Hepatocyte (in vitro differentiated cells): ENCODE measurements at regions not wholly inside any gene's neighbourhood (a gene's known extent, or its start where the extent isn't known, plus 50 kb on each side); places are given as distances from the start of the nearest gene placed in this dataset.

ENCODE experiments used
- DNase-seq: peaks from one replicate; pipeline ENCODE4 v3.0.0-alpha.2; 2016; ENCODE audit warnings: low spot score
- H2AFZ ChIP-seq: fragments of 200-600 bp; sonication (generic); 2 replicates; pipeline ENCODE4 v1.6.0; 2016; ENCODE audit warnings: antibody characterized with exemption, mild to moderate bottlenecking
- H3K27ac ChIP-seq: fragments of 200-600 bp; sonication (generic); 2 replicates; pipeline ENCODE4 v1.5.1; 2016; ENCODE audit warnings: mild to moderate bottlenecking
- H3K27me3 ChIP-seq: fragments of 200-600 bp; sonication (generic); 2 replicates; pipeline ENCODE4 v1.6.1; 2016
- H3K36me3 ChIP-seq: fragments of 200-600 bp; sonication (generic); replicated peaks from 2 replicates; pipeline ENCODE4 v1.5.1; 2016; ENCODE audit warnings: low read depth; ENCODE audit not compliant: insufficient read depth
- H3K4me1 ChIP-seq: fragments of 200-600 bp; sonication (generic); 2 replicates; pipeline ENCODE4 v1.5.1; 2016; ENCODE audit warnings: mild to moderate bottlenecking, moderate library complexity; ENCODE audit not compliant: insufficient read depth
- H3K4me2 ChIP-seq: fragments of 200-600 bp; sonication (generic); 2 replicates; pipeline ENCODE4 v1.6.0; 2016
- H3K4me3 ChIP-seq: fragments of 200-600 bp; sonication (generic); 2 replicates; pipeline ENCODE4 v1.5.1; 2016; ENCODE audit warnings: mild to moderate bottlenecking
- H3K79me2 ChIP-seq: fragments of 200-600 bp; sonication (generic); 2 replicates; pipeline ENCODE4 v1.6.0; 2017; ENCODE audit warnings: mild to moderate bottlenecking
- H3K9me2 ChIP-seq: fragments of 200-600 bp; sonication (generic); replicated peaks from 2 replicates; pipeline ENCODE4 v1.6.0; 2017; ENCODE audit warnings: mild to moderate bottlenecking; ENCODE audit not compliant: insufficient read depth
- H3K9me3 ChIP-seq: fragments of 200-600 bp; sonication (generic); 2 replicates; pipeline ENCODE4 v1.5.1; 2016; ENCODE audit warnings: low read depth, mild to moderate bottlenecking
- H4K20me1 ChIP-seq: fragments of 200-600 bp; sonication (generic); 2 replicates; pipeline ENCODE4 v1.6.0; 2016; ENCODE audit warnings: mild to moderate bottlenecking; ENCODE audit not compliant: insufficient read depth, poor library complexity, severe bottlenecking
- EZH2 ChIP-seq: fragments of 200-600 bp; sonication (generic); IDR thresholded peaks from 2 replicates; pipeline ENCODE4 v1.6.1; 2016; ENCODE audit warnings: antibody characterized with exemption, mild to moderate bottlenecking, borderline replicate concordance
- EZH2phosphoT487 ChIP-seq: fragments of 200-600 bp; sonication (generic); IDR thresholded peaks from one replicate; pipeline ENCODE4 v1.6.1; 2018; ENCODE audit warnings: antibody characterized with exemption, mild to moderate bottlenecking, low read depth, moderate library complexity; ENCODE audit not compliant: unreplicated experiment, severe bottlenecking
- WGBS: methylation state at CpG from one replicate; pipeline ENCODE4 v1.1.6; 2016; ENCODE audit warnings: low lambda C conversion rate; ENCODE audit errors: missing lambda C conversion rate; 5-methylcytosine and 5-hydroxymethylcytosine counted together
- TF ChIP-seq, protein P1 (sequence below): fragments of 200-600 bp; sonication (generic); IDR thresholded peaks from 2 replicates; pipeline ENCODE4 v1.5.1; 2016; ENCODE audit warnings: antibody characterized with exemption, mild to moderate bottlenecking; ENCODE audit not compliant: poor library complexity

DNA sequence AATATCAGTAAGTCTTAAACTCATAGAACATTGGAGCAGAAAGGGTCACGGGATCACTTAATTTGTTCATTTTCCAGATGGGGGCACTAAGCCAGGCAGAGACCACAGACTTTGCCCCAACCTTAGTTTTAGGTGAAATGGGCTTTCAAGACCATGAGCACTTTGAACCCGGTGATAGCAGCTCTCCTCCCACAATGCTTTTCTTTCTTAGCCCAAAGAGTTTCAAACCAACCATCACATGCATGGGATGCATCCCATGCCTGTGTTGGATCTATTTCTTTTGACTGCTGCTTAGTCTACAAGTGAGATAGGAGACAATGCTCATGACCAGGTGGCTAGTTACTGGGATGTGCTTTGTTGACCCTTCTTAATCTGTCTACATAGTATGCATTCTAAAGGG lies 240.6 kb downstream of the NUF2 start:
- Histone ChIP-seq H3K79me2 (no peaks in the 10 kb centered on the region), H3K4me1 (no peaks in the 10 kb centered on the region), H2AFZ (no peak overlapping the region), H3K27ac (no peak overlapping the region), H3K4me2 (no peak overlapping the region), H3K9me2 (no peaks in the 10 kb centered on the region), H3K36me3 (no peaks in the 10 kb centered on the region), H4K20me1 (no peaks in the 10 kb centered on the region), H3K9me3 (no peaks in the 10 kb centered on the region), H3K4me3 (no peak overlapping the region), H3K27me3 (no peaks in the 10 kb centered on the region)
- TF ChIP-seq, protein P1, sequence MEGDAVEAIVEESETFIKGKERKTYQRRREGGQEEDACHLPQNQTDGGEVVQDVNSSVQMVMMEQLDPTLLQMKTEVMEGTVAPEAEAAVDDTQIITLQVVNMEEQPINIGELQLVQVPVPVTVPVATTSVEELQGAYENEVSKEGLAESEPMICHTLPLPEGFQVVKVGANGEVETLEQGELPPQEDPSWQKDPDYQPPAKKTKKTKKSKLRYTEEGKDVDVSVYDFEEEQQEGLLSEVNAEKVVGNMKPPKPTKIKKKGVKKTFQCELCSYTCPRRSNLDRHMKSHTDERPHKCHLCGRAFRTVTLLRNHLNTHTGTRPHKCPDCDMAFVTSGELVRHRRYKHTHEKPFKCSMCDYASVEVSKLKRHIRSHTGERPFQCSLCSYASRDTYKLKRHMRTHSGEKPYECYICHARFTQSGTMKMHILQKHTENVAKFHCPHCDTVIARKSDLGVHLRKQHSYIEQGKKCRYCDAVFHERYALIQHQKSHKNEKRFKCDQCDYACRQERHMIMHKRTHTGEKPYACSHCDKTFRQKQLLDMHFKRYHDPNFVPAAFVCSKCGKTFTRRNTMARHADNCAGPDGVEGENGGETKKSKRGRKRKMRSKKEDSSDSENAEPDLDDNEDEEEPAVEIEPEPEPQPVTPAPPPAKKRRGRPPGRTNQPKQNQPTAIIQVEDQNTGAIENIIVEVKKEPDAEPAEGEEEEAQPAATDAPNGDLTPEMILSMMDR: no peak
- no peak for TF ChIP-seq EZH2phosphoT487
- TF ChIP-seq EZH2: no peak
- 77% methylated on average over 2 of the region's 2 CpGs for WGBS
- DNase-seq: no peak

DNA sequence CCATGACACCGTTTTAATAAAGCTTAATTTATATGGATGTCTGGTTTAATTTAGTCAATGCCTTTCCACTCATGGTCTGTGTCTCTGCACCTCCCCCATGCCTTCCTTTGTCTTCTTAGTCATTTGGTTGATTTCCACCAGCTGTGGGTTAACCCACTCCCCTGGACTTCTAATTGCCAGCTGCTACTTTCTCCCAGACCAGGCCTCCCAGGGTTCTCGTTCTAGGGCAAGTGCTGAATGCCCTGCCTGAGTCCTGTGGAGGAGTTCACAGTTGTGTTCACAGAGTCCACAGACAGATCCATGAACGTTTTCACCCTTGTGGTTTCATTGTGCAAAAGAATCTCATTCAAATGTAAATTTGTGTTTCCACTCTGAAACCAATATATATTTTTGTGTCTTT lies 243.4 kb downstream of the NUF2 start:
- no peak overlapping the region for H2AFZ ChIP-seq
- H4K20me1 ChIP-seq: no peaks in the 10 kb centered on the region
- H3K27ac ChIP-seq: no peak overlapping the region
- H3K36me3 ChIP-seq: no peaks in the 10 kb centered on the region
- TF ChIP-seq, protein P1: no peak
- no peak for TF ChIP-seq EZH2
- TF ChIP-seq EZH2phosphoT487: no peak
- H3K9me3 ChIP-seq: no peaks in the 10 kb centered on the region
- H3K4me3 ChIP-seq: no peak overlapping the region
- H3K4me1 ChIP-seq: no peaks in the 10 kb centered on the region
- H3K79me2 ChIP-seq: no peaks in the 10 kb centered on the region
- DNase-seq: no peak
- 50% methylated on average over 3 of the region's 3 CpGs for WGBS
- no peak overlapping the region for H3K4me2 ChIP-seq
- H3K9me2 ChIP-seq: no peaks in the 10 kb centered on the region
- no peaks in the 10 kb centered on the region for H3K27me3 ChIP-seq

DNA sequence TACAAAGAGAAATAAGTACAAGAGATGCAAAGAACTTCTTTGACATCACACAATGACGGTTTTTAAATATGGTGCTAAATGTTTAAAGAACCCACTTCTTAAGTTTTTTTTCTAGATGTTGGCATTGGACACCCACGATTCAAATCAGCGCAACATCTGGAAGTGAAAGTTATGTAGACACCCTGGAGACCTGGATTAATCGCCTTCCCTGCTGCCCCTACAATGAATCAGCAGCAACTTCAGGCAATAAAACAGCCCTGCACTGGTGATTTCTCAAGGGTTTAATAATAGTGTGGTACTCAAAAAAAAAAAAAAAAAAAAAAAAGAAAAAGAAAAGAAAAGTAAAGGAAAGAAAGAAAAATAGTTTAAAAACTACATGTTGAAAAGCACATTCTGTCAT lies 248.3 kb downstream of the NUF2 start:
- no peaks in the 10 kb centered on the region for H3K9me3 ChIP-seq
- 55% methylated on average over 4 of the region's 4 CpGs for WGBS
- H3K4me1 ChIP-seq: no peaks in the 10 kb centered on the region
- no peaks in the 10 kb centered on the region for H3K36me3 ChIP-seq
- TF ChIP-seq, protein P1: no peak
- TF ChIP-seq EZH2phosphoT487: no peak
- TF ChIP-seq EZH2: no peak
- H3K4me2 ChIP-seq: no peak overlapping the region
- H4K20me1 ChIP-seq: no peaks in the 10 kb centered on the region
- H3K27me3 ChIP-seq: no peaks in the 10 kb centered on the region
- no peaks in the 10 kb centered on the region for H3K79me2 ChIP-seq
- H3K4me3 ChIP-seq: no peak overlapping the region
- no peak overlapping the region for H3K27ac ChIP-seq
- H2AFZ ChIP-seq: no peak overlapping the region
- DNase-seq: no peak
- no peaks in the 10 kb centered on the region for H3K9me2 ChIP-seq

DNA sequence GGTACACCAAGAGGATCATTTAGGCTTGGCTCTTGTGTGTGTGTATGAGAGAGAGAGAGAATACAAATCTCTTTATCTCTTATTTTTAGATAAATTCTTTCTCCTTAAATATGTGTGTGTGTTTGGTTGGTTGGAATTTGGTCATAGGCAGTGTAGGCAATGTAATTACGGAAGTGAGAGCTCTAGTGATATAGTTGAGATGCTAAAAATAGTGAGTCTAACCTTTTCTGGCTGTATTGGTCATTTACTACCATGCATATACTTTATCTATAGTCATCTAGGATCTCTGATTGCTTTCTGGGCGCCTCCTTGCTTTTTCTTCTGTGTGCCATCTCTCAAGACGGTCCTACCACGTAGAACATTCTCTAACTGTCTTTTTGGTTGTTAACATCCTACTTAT lies 250.2 kb downstream of the NUF2 start:
- TF ChIP-seq EZH2phosphoT487 (no peak), EZH2 (no peak)
- TF ChIP-seq, protein P1: no peak
- no peaks in the 10 kb centered on the region for H4K20me1 ChIP-seq
- H3K4me3 ChIP-seq: no peak overlapping the region
- H3K36me3 ChIP-seq: no peaks in the 10 kb centered on the region
- H3K4me2 ChIP-seq: no peak overlapping the region
- H3K79me2 ChIP-seq: no peaks in the 10 kb centered on the region
- H3K27ac ChIP-seq: no peak overlapping the region
- no peak overlapping the region for H2AFZ ChIP-seq
- no peak for DNase-seq
- 94% methylated on average over 4 of the region's 4 CpGs for WGBS
- no peaks in the 10 kb centered on the region for H3K27me3 ChIP-seq
- no peaks in the 10 kb centered on the region for H3K9me2 ChIP-seq
- H3K9me3 ChIP-seq: no peaks in the 10 kb centered on the region
- no peaks in the 10 kb centered on the region for H3K4me1 ChIP-seq
